ENCODE measurements at regions not wholly inside any gene's neighbourhood (a gene's known extent, or its start where the extent isn't known, plus 50 kb on each side); places are given as distances from the start of the nearest gene placed in this dataset.

GRCh38 chr13:90027409-90027808 lies 1320.1 kb upstream of the MIR17HG start:
- FAIRE-seq (no peak), DNase-seq (ENCODE audit: extremely low read depth in 1 of 4, low spot score in 3 of 4) (no peak), ATAC-seq (no peak)
- peaks cover 8% of the 10 kb centered on the region; the same call in 1 of the 2 replicates for H3K9me3 ChIP-seq (replicated peaks; ENCODE audit: control insufficient read depth, insufficient read depth, low read depth, low read length)
- no peaks in the 10 kb centered on the region for H3K79me2 ChIP-seq (ENCODE audit: control insufficient read depth, insufficient read depth, low read length)
- H3K4me3 ChIP-seq = no peak overlapping the region
- H4K20me1 ChIP-seq (replicated peaks; ENCODE audit: control insufficient read depth, insufficient read depth, low read length) = no peaks in the 10 kb centered on the region
- H3K9ac ChIP-seq (ENCODE audit: insufficient read depth in 1 of 2, low read depth in 2 of 2, low read length in 2 of 2) = no peak overlapping the region
- intact Hi-C loops (cut with micrococcal nuclease) = no loop called here
- CTCF ChIA-PET (ENCODE audit: low intra/inter-chr PET ratio) = no interaction called here
- in situ Hi-C loops (cut with MboI) = no loop called here
- BruUV-seq (replicated peaks) = no TSS peak
- no peak overlapping the region for H2AFZ ChIP-seq (ENCODE audit: low read depth, low read length)
- POLR2A ChIA-PET = no interaction called here
- H3K27ac ChIP-seq (ENCODE audit: extremely low read depth, low read depth, low read length) = no peak overlapping the region
- H3K4me2 ChIP-seq (ENCODE audit: insufficient read depth, low read length) = no peak overlapping the region
- no peaks in the 10 kb centered on the region for H3K27me3 ChIP-seq (ENCODE audit: control insufficient read depth in 2 of 2, insufficient read depth in 2 of 2, low read length in 2 of 2)
- no peaks in the 10 kb centered on the region for H3K9me1 ChIP-seq (ENCODE audit: control insufficient read depth, insufficient read depth, low read length)
- TF ChIP-seq ATF2 (CRISPR knock-in tag; IDR thresholded peaks at IDR 0.05) = 0 out of 2 replicates have a peak, but pooled peaks have one; percentile 1
- no peak for TF ChIP-seq ZNF436 (CRISPR knock-in tag; IDR thresholded peaks at IDR 0.05)
- no peak for TF ChIP-seq ZNF584 (CRISPR knock-in tag; IDR thresholded peaks at IDR 0.05; ENCODE audit: low read depth)
- TF ChIP-seq KLF6 (CRISPR knock-in tag; IDR thresholded peaks at IDR 0.05; ENCODE audit: borderline replicate concordance) = no peak
- TF ChIP-seq CBX3 (IDR thresholded peaks at IDR 0.05; ENCODE audit: borderline replicate concordance in 1 of 2, low read length in 2 of 2) = peak in 1 of 2 experiments; percentile 89; a peak in 1 of 3 replicates
- TF ChIP-seq PHF8 (IDR thresholded peaks at IDR 0.05; ENCODE audit: borderline replicate concordance, low read length) = no peak
- no peak for TF ChIP-seq U2AF1 (optimal IDR thresholded peaks at IDR 0.05; ENCODE audit: low read depth, low read length)
- TF ChIP-seq ZNF263 (CRISPR knock-in tag; IDR thresholded peaks at IDR 0.05; ENCODE audit: borderline replicate concordance) = no peak
- no peak for TF ChIP-seq SMAD3 (CRISPR knock-in tag; conservative IDR thresholded peaks at IDR 0.05)
- H3K4me1 ChIP-seq (replicated peaks in 1 of 2; ENCODE audit: control insufficient read depth in 2 of 2, insufficient read depth in 2 of 2, low read length in 2 of 2) = no peaks in the 10 kb centered on the region
- H3K36me3 ChIP-seq (ENCODE audit: control insufficient read depth, insufficient read depth, low read length) = no peaks in the 10 kb centered on the region

All from K562 (cell line).